H1 (cell line): ENCODE measurements at regions not wholly inside any gene's neighbourhood (a gene's known extent, or its start where the extent isn't known, plus 50 kb on each side); places are given as distances from the start of the nearest gene placed in this dataset.

Source experiments
- CTCF ChIA-PET: fragments of 300-600 bp; sonication (Branson Sonifier 250); formaldehyde crosslinking; loops from one replicate; lab custom pipeline; 2021; ENCODE audit not compliant: partially characterized antibody; lab: Charles Lee
- POLR2A ChIA-PET: fragments of 300-600 bp; sonication (Branson Sonifier 250); formaldehyde crosslinking; loops from one replicate; lab custom pipeline; 2021; ENCODE audit warnings: inconsistent platforms; ENCODE audit not compliant: partially characterized antibody; lab: Charles Lee
- DNase-seq, 2 experiments: peaks; one replicate each; pipeline versions ENCODE4 v3.0.0 to v3.0.0-alpha.2; 2010 to 2022; ENCODE audit warnings: low spot score in 2 of 2, low read depth in 1 of 2, mixed read lengths in 1 of 2
- FAIRE-seq: peaks from 2 replicates; lab custom pipeline; 2011; peaks lifted over from hg19 to GRCh38; lab: Jason Lieb, UNC
- H2AFZ ChIP-seq: 2 replicates; pipeline ENCODE4 v1.8.1; 2012; ENCODE audit warnings: low read length, inconsistent platforms
- H2AK5ac ChIP-seq: 2 replicates; pipeline ENCODE4 v1.6.1; 2013; ENCODE audit warnings: low read depth, low read length
- H2BK120ac ChIP-seq: replicated peaks from 2 replicates; pipeline ENCODE3; 2013; ENCODE audit warnings: low read depth, low read length, inconsistent platforms
- H2BK12ac ChIP-seq: 2 replicates; pipeline ENCODE4 v1.6.1; 2013; ENCODE audit warnings: low read depth, low read length
- H2BK15ac ChIP-seq: 2 replicates; pipeline ENCODE4 v1.6.1; 2013; ENCODE audit warnings: low read length
- H2BK20ac ChIP-seq: 2 replicates; pipeline ENCODE4 v1.6.1; 2013; ENCODE audit warnings: low read length
- H2BK5ac ChIP-seq: 2 replicates; pipeline ENCODE4 v1.6.1; 2013; ENCODE audit warnings: low read depth, low read length
- H3K14ac ChIP-seq: 2 replicates; pipeline ENCODE4 v1.6.1; 2013; ENCODE audit warnings: inconsistent platforms; ENCODE audit not compliant: insufficient read length
- H3K18ac ChIP-seq: 2 replicates; pipeline ENCODE4 v1.6.1; 2013; ENCODE audit warnings: low read length; ENCODE audit errors: extremely low read depth
- H3K23ac ChIP-seq: 2 replicates; pipeline ENCODE4 v1.6.1; 2013; ENCODE audit warnings: inconsistent platforms; ENCODE audit not compliant: insufficient read length
- H3K23me2 ChIP-seq: 2 replicates; pipeline ENCODE4 v1.6.1; 2013; ENCODE audit warnings: low read depth, low read length
- H3K27ac ChIP-seq: 2 replicates; pipeline ENCODE4 v1.6.1; 2011; ENCODE audit warnings: low read depth, low read length, inconsistent platforms
- H3K27me3 ChIP-seq, 4 experiments: replicated peaks in 1 of 4; 1 replicate in 1 of 4; 2 replicates in 3 of 4; pipeline versions ENCODE4 v1.6.1 to v1.8.1; 2011 to 2013; ENCODE audit warnings: low read length in 3 of 4, mild to moderate bottlenecking in 3 of 4, inconsistent platforms in 2 of 4, mixed read lengths in 2 of 4, moderate library complexity in 1 of 4; ENCODE audit not compliant: control insufficient read depth in 3 of 4, insufficient read depth in 3 of 4; ENCODE audit errors: extremely low read depth in 1 of 4
- H3K36me3 ChIP-seq, 4 experiments: 2 replicates each; pipeline versions ENCODE4 v1.6.1 to v1.8.1; 2011 to 2013; ENCODE audit warnings: mild to moderate bottlenecking in 4 of 4, low read length in 3 of 4, moderate library complexity in 2 of 4, control low read depth in 1 of 4, inconsistent platforms in 1 of 4; ENCODE audit not compliant: insufficient read depth in 4 of 4, control insufficient read depth in 2 of 4
- H3K4ac ChIP-seq: replicated peaks from 2 replicates; pipeline ENCODE3; 2013; ENCODE audit warnings: low read length, low read depth, mixed read lengths, inconsistent platforms; ENCODE audit not compliant: insufficient read length
- H3K4me1 ChIP-seq, 4 experiments: replicated peaks in 1 of 4; 1 replicate in 1 of 4; 2 replicates in 3 of 4; pipeline versions ENCODE4 v1.6.1 to v1.8.1; 2011 to 2013; ENCODE audit warnings: low read length in 3 of 4, inconsistent platforms in 2 of 4, mixed read lengths in 1 of 4; ENCODE audit not compliant: insufficient read depth in 4 of 4, control insufficient read depth in 3 of 4
- H3K4me2 ChIP-seq, 2 experiments: 2 replicates each; pipeline versions ENCODE4 v1.6.1 to v1.8.1; 2011 to 2013; ENCODE audit warnings: low read depth in 2 of 2, low read length in 2 of 2, control low read depth in 1 of 2, inconsistent platforms in 1 of 2, mild to moderate bottlenecking in 1 of 2; ENCODE audit not compliant: insufficient read depth in 1 of 2
- H3K4me3 ChIP-seq, 4 experiments: fragments of 200-600, 300-600 bp in 1 of 4; sonication (generic), shearing (Covaris generic), sonication (Bioruptor Twin) in 1 of 4; 2 replicates each; pipeline versions ENCODE4 v1.5.1 to v1.8.1; 2011 to 2016; ENCODE audit warnings: low read length in 4 of 4, low read depth in 3 of 4, control low read depth in 2 of 4, inconsistent platforms in 2 of 4, mild to moderate bottlenecking in 2 of 4, mixed read lengths in 1 of 4, moderate library complexity in 1 of 4; ENCODE audit not compliant: insufficient read depth in 2 of 4; ENCODE audit errors: extremely low read depth in 1 of 4
- H3K56ac ChIP-seq: replicated peaks from 2 replicates; pipeline ENCODE3; 2013; ENCODE audit warnings: low read depth, mild to moderate bottlenecking, mixed read lengths, low read length, inconsistent platforms; ENCODE audit not compliant: insufficient read length
- H3K79me1 ChIP-seq: 2 replicates; pipeline ENCODE4 v1.6.1; 2013; ENCODE audit warnings: low read depth, low read length, control low read depth
- H3K79me2 ChIP-seq, 2 experiments: 2 replicates each; pipeline versions ENCODE4 v1.6.1 to v1.8.1; 2012 to 2013; ENCODE audit warnings: low read length in 2 of 2, mild to moderate bottlenecking in 2 of 2, inconsistent platforms in 1 of 2; ENCODE audit not compliant: insufficient read depth in 2 of 2, control insufficient read depth in 1 of 2
- H3K9ac ChIP-seq, 4 experiments: replicated peaks in 1 of 4; 1 replicate in 1 of 4; 2 replicates in 3 of 4; pipeline versions ENCODE4 v1.6.1 to v1.8.1; 2011 to 2013; ENCODE audit warnings: low read depth in 3 of 4, low read length in 3 of 4, control low read depth in 2 of 4, mild to moderate bottlenecking in 2 of 4, moderate library complexity in 2 of 4, inconsistent platforms in 1 of 4; ENCODE audit errors: extremely low read depth in 1 of 4
- H3K9me3 ChIP-seq, 2 experiments: 2 replicates each; pipeline versions ENCODE4 v1.6.1 to v1.8.1; 2012 to 2013; ENCODE audit warnings: mild to moderate bottlenecking in 2 of 2, moderate library complexity in 2 of 2, control low read depth in 1 of 2, inconsistent platforms in 1 of 2, low read depth in 1 of 2, low read length in 1 of 2, mixed read lengths in 1 of 2; ENCODE audit not compliant: insufficient read depth in 2 of 2
- H4K20me1 ChIP-seq, 2 experiments: replicated peaks in 1 of 2; 2 replicates each; pipeline versions ENCODE3 to v1.8.1; 2011 to 2013; ENCODE audit warnings: inconsistent platforms in 2 of 2, low read length in 2 of 2, mild to moderate bottlenecking in 1 of 2; ENCODE audit not compliant: insufficient read depth in 2 of 2, control insufficient read depth in 1 of 2
- H4K5ac ChIP-seq: 2 replicates; pipeline ENCODE4 v1.6.1; 2013; ENCODE audit warnings: low read length, low read depth, mixed read lengths, inconsistent platforms; ENCODE audit not compliant: insufficient read length
- H4K8ac ChIP-seq: 2 replicates; pipeline ENCODE4 v1.8.0; 2013; ENCODE audit warnings: mild to moderate bottlenecking, moderate library complexity, low read length, inconsistent platforms; ENCODE audit not compliant: insufficient read depth; ENCODE audit errors: extremely low read depth
- H4K91ac ChIP-seq: replicated peaks from 2 replicates; pipeline ENCODE3; 2013; ENCODE audit warnings: low read length, mixed read lengths, inconsistent platforms; ENCODE audit not compliant: insufficient read length
- SP1 ChIP-seq: IDR thresholded peaks from 2 replicates; pipeline ENCODE4 v1.6.1; 2011; ENCODE audit warnings: low read depth, low read length
- WGBS, 2 experiments: shearing (Covaris generic) in 1 of 2; methylation state at CpG; one replicate each; pipeline versions ENCODE4 v1.1.6 to v1.1.7; 2013 to 2015; ENCODE audit warnings: low lambda C conversion rate in 2 of 2, mixed read lengths in 2 of 2, inconsistent platforms in 1 of 2, low coverage in 1 of 2, missing lambda C conversion rate in 1 of 2; ENCODE audit not compliant: insufficient replicate concordance in 2 of 2, insufficient coverage in 1 of 2, insufficient read length in 1 of 2; ENCODE audit errors: extremely low coverage in 1 of 2, missing lambda C conversion rate in 1 of 2; 5-methylcytosine and 5-hydroxymethylcytosine counted together

DNA sequence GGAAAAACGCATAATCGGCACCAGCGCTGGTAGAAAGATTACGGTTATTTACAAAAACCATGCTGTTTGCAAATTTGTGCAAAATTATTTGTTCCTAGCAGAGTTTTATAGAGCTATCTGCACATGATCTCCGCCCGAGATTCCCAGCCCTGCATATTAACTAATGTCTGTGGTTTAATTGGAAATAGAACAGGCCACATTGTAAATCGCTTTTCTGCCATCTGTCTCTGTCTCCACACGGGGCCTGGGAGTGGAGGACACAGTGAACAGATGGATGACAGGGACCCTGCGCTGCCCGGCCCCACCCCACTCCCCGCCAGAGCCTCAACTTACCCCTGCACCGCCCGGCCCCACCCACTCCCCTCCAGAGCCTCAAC is 126.9 kb downstream of the FAM53A start:
- no peaks in the 10 kb centered on the region for H3K79me2 ChIP-seq
- no peaks in the 10 kb centered on the region for H3K27me3 ChIP-seq
- H3K4ac ChIP-seq: no peak overlapping the region
- no peaks in the 10 kb centered on the region; a peak in 1 of 4 replicates for H3K9me3 ChIP-seq
- no peak overlapping the region for H4K5ac ChIP-seq
- no peak for TF ChIP-seq SP1
- no peak overlapping the region for H3K9ac ChIP-seq
- no peak overlapping the region for H3K14ac ChIP-seq
- FAIRE-seq (no peak), DNase-seq (no peak)
- no peak overlapping the region for H2BK12ac ChIP-seq
- 100% methylated on average over 9 of the region's 13 CpGs; no CpG with 5 or more reads in 1 of the 2 experiments for WGBS, 2 experiments
- CTCF ChIA-PET: interaction anchor here (1.0 kb wide), 1 partner anchor 8 kb away, joined by 3 read pairs; no protein-coding TSS in a partner anchor
- H2BK120ac ChIP-seq: no peak overlapping the region
- H3K79me1 ChIP-seq: no peaks in the 10 kb centered on the region
- H2AK5ac ChIP-seq: no peak overlapping the region
- H3K18ac ChIP-seq: no peak overlapping the region
- no peak overlapping the region for H3K4me2 ChIP-seq
- H3K23me2 ChIP-seq: no peaks in the 10 kb centered on the region
- no peak overlapping the region for H4K8ac ChIP-seq
- POLR2A ChIA-PET: no interaction called here
- H3K23ac ChIP-seq: no peak overlapping the region
- no peak overlapping the region for H4K91ac ChIP-seq
- no peaks in the 10 kb centered on the region for H3K4me1 ChIP-seq
- H2AFZ ChIP-seq: no peak overlapping the region
- no peak overlapping the region for H2BK5ac ChIP-seq
- no peak overlapping the region for H2BK20ac ChIP-seq
- no peak overlapping the region for H3K56ac ChIP-seq
- H2BK15ac ChIP-seq: no peak overlapping the region
- no peaks in the 10 kb centered on the region for H4K20me1 ChIP-seq
- H3K36me3 ChIP-seq: no peaks in the 10 kb centered on the region
- H3K4me3 ChIP-seq: no peak overlapping the region
- no peak overlapping the region for H3K27ac ChIP-seq
